ENCODE measurements at regions not wholly inside any gene's neighbourhood (a gene's known extent, or its start where the extent isn't known, plus 50 kb on each side); places are given as distances from the start of the nearest gene placed in this dataset.
"Not testable (repeated sequence)": the region's sequence is repeated elsewhere in the genome, so short reads cannot be mapped to it uniquely, and the experiment has no call there.

- no peaks in the 10 kb centered on the region for H3K36me3 ChIP-seq
- DNase-seq: no peak
Measured at GRCh38 chr9:24073007-24073592, 247.1 kb upstream of the ELAVL2 start.

GRCh38 chr9:24071716-24072115 is 245.7 kb upstream of the ELAVL2 start:
- DNase-seq: no peak
- H3K27ac ChIP-seq: no peak overlapping the region
- no peaks in the 10 kb centered on the region for H3K27me3 ChIP-seq
- no peaks in the 10 kb centered on the region for H3K9me3 ChIP-seq (replicated peaks)
- no peaks in the 10 kb centered on the region for H3K4me1 ChIP-seq
- H3K36me3 ChIP-seq: no peaks in the 10 kb centered on the region
- H3K4me3 ChIP-seq: no peak overlapping the region

More at GRCh38 chr9:24073007-24073592, 247.1 kb upstream of the ELAVL2 start:
- H3K4me3 ChIP-seq: no peak overlapping the region
- no peaks in the 10 kb centered on the region for H3K9me3 ChIP-seq (replicated peaks)
- no peak overlapping the region for H3K27ac ChIP-seq
- H3K27me3 ChIP-seq: no peaks in the 10 kb centered on the region
- no peaks in the 10 kb centered on the region for H3K4me1 ChIP-seq

GRCh38 chr9:24071091-24071490 is 245.1 kb upstream of the ELAVL2 start:
- H3K9me3 ChIP-seq (replicated peaks): no peaks in the 10 kb centered on the region
- no peaks in the 10 kb centered on the region for H3K27me3 ChIP-seq
- H3K4me3 ChIP-seq: no peak overlapping the region
- no peak overlapping the region for H3K27ac ChIP-seq
- no peak for DNase-seq
- no peaks in the 10 kb centered on the region for H3K36me3 ChIP-seq
- no peaks in the 10 kb centered on the region for H3K4me1 ChIP-seq

GRCh38 chr9:24067107-24067506 is 241.1 kb upstream of the ELAVL2 start:
- not testable (repeated sequence) for H3K27me3 ChIP-seq; H3K4me3 ChIP-seq; H3K4me1 ChIP-seq; H3K36me3 ChIP-seq; DNase-seq; H3K27ac ChIP-seq; H3K9me3 ChIP-seq (replicated peaks)

- no peak for DNase-seq
- Histone ChIP-seq H3K36me3 (no peaks in the 10 kb centered on the region), H3K9me3 (replicated peaks) (no peaks in the 10 kb centered on the region), H3K27ac (no peak overlapping the region), H3K27me3 (no peaks in the 10 kb centered on the region), H3K4me3 (no peak overlapping the region), H3K4me1 (no peaks in the 10 kb centered on the region)
Measured at GRCh38 chr9:24059651-24060050, 233.6 kb upstream of the ELAVL2 start.

- no peaks in the 10 kb centered on the region for H3K27me3 ChIP-seq
- no peak overlapping the region for H3K27ac ChIP-seq
- no peaks in the 10 kb centered on the region for H3K36me3 ChIP-seq
- H3K4me3 ChIP-seq: no peak overlapping the region
- H3K4me1 ChIP-seq: no peaks in the 10 kb centered on the region
- no peaks in the 10 kb centered on the region for H3K9me3 ChIP-seq (replicated peaks)
- DNase-seq: no peak
Measured at GRCh38 chr9:24051587-24051986, 225.5 kb upstream of the ELAVL2 start.

- H3K9me3 ChIP-seq (replicated peaks); H3K36me3 ChIP-seq; DNase-seq; H3K4me3 ChIP-seq; H3K27ac ChIP-seq; H3K4me1 ChIP-seq; H3K27me3 ChIP-seq: not testable (repeated sequence)
Measured at GRCh38 chr9:24050239-24050638, 224.2 kb upstream of the ELAVL2 start.

- H3K27ac ChIP-seq: no peak overlapping the region
- no peaks in the 10 kb centered on the region for H3K9me3 ChIP-seq (replicated peaks)
- H3K36me3 ChIP-seq: no peaks in the 10 kb centered on the region
- no peaks in the 10 kb centered on the region for H3K4me1 ChIP-seq
- no peaks in the 10 kb centered on the region for H3K27me3 ChIP-seq
- H3K4me3 ChIP-seq: no peak overlapping the region
- peak in 1 of 2 experiments; percentile 20 for DNase-seq
Measured at GRCh38 chr9:24045150-24045549, 219.1 kb upstream of the ELAVL2 start.

- H3K9me3 ChIP-seq (replicated peaks): no peaks in the 10 kb centered on the region
- no peak overlapping the region for H3K4me3 ChIP-seq
- H3K27me3 ChIP-seq: no peaks in the 10 kb centered on the region
- DNase-seq: no peak
- H3K36me3 ChIP-seq: no peaks in the 10 kb centered on the region
- H3K27ac ChIP-seq: no peak overlapping the region
- H3K4me1 ChIP-seq: no peaks in the 10 kb centered on the region
Measured at GRCh38 chr9:24044576-24044975, 218.5 kb upstream of the ELAVL2 start.

GRCh38 chr9:24041160-24041690 is 215.2 kb upstream of the ELAVL2 start:
- H3K27me3 ChIP-seq: no peaks in the 10 kb centered on the region
- no peaks in the 10 kb centered on the region for H3K9me3 ChIP-seq (replicated peaks)
- H3K36me3 ChIP-seq: no peaks in the 10 kb centered on the region
- no peak overlapping the region for H3K27ac ChIP-seq
- no peaks in the 10 kb centered on the region for H3K4me1 ChIP-seq
- no peak for DNase-seq
- H3K4me3 ChIP-seq: no peak overlapping the region

- Histone ChIP-seq H3K27me3 (no peaks in the 10 kb centered on the region), H3K4me1 (no peaks in the 10 kb centered on the region), H3K27ac (no peak overlapping the region), H3K9me3 (replicated peaks) (no peaks in the 10 kb centered on the region), H3K4me3 (no peak overlapping the region), H3K36me3 (no peaks in the 10 kb centered on the region)
- no peak for DNase-seq
Measured at GRCh38 chr9:24036459-24036858, 210.4 kb upstream of the ELAVL2 start.

- no peak overlapping the region for H3K27ac ChIP-seq
- H3K4me3 ChIP-seq: no peak overlapping the region
- no peaks in the 10 kb centered on the region for H3K36me3 ChIP-seq
- no peaks in the 10 kb centered on the region for H3K9me3 ChIP-seq (replicated peaks)
- no peaks in the 10 kb centered on the region for H3K4me1 ChIP-seq
- no peaks in the 10 kb centered on the region for H3K27me3 ChIP-seq
- no peak for DNase-seq
Measured at GRCh38 chr9:24035816-24036215, 209.8 kb upstream of the ELAVL2 start.

- H3K27ac ChIP-seq: no peak overlapping the region
- no peaks in the 10 kb centered on the region for H3K9me3 ChIP-seq (replicated peaks)
- H3K4me3 ChIP-seq: no peak overlapping the region
Measured at GRCh38 chr9:24011881-24012280, 185.8 kb upstream of the ELAVL2 start.

GRCh38 chr9:24011009-24011717 is 185.1 kb upstream of the ELAVL2 start:
- no peaks in the 10 kb centered on the region for H3K4me1 ChIP-seq
- no peaks in the 10 kb centered on the region for H3K9me3 ChIP-seq (replicated peaks)
- no peaks in the 10 kb centered on the region for H3K36me3 ChIP-seq
- H3K4me3 ChIP-seq: no peak overlapping the region
- DNase-seq: no peak
- H3K27ac ChIP-seq: no peak overlapping the region
- H3K27me3 ChIP-seq: no peaks in the 10 kb centered on the region

More at GRCh38 chr9:24011881-24012280, 185.8 kb upstream of the ELAVL2 start:
- no peaks in the 10 kb centered on the region for H3K4me1 ChIP-seq
- no peaks in the 10 kb centered on the region for H3K36me3 ChIP-seq
- no peak for DNase-seq
- no peaks in the 10 kb centered on the region for H3K27me3 ChIP-seq

GRCh38 chr9:24009322-24009721 is 183.3 kb upstream of the ELAVL2 start:
- Histone ChIP-seq H3K4me1 (no peaks in the 10 kb centered on the region), H3K4me3 (no peak overlapping the region), H3K27ac (no peak overlapping the region), H3K36me3 (no peaks in the 10 kb centered on the region), H3K27me3 (no peaks in the 10 kb centered on the region), H3K9me3 (replicated peaks) (no peaks in the 10 kb centered on the region)
- DNase-seq: no peak

- Histone ChIP-seq H3K4me3 (no peak overlapping the region), H3K27me3 (no peaks in the 10 kb centered on the region), H3K4me1 (no peaks in the 10 kb centered on the region), H3K36me3 (no peaks in the 10 kb centered on the region), H3K9me3 (replicated peaks) (no peaks in the 10 kb centered on the region), H3K27ac (no peak overlapping the region)
- DNase-seq: no peak
Measured at GRCh38 chr9:24007185-24007584, 181.1 kb upstream of the ELAVL2 start.

Data from SJCRH30 (cell line).